ENCODE measurements at regions not wholly inside any gene's neighbourhood (a gene's known extent, or its start where the extent isn't known, plus 50 kb on each side); places are given as distances from the start of the nearest gene placed in this dataset.

DNA sequence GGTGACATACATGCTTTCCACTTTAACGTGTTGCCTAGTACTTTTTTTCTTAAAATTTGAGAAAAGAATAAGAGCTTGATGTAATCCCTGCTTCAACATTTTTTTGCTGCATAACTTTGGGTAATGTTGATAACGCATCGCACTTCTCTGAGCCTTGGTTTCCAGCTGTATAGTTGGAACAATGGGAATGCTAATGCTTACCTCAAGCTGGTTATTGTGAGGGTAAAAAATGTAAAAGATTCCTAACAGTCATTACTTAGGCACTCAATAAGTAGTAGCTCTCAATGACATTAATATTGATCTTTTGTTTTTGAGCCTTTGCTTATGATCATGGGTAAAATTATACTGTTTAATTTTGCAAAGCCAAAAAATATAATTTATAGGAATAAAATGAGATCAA is 683.3 kb upstream of the CXADR start:
- no peaks in the 10 kb centered on the region for H3K4me1 Mint-ChIP-seq (ENCODE audit: unreplicated experiment)
- no peaks in the 10 kb centered on the region for H3K36me3 Mint-ChIP-seq (ENCODE audit: low read depth, unreplicated experiment)
- no peaks in the 10 kb centered on the region for H3K27me3 Mint-ChIP-seq (ENCODE audit: unreplicated experiment)
- no peak for DNase-seq (ENCODE audit: low spot score)
- no peak overlapping the region for H3K4me3 Mint-ChIP-seq (ENCODE audit: unreplicated experiment)
- no peaks in the 10 kb centered on the region for H3K9me3 Mint-ChIP-seq (ENCODE audit: unreplicated experiment)
- no peak overlapping the region for H3K27ac Mint-ChIP-seq (ENCODE audit: unreplicated experiment)
- TF ChIP-seq, protein P1, sequence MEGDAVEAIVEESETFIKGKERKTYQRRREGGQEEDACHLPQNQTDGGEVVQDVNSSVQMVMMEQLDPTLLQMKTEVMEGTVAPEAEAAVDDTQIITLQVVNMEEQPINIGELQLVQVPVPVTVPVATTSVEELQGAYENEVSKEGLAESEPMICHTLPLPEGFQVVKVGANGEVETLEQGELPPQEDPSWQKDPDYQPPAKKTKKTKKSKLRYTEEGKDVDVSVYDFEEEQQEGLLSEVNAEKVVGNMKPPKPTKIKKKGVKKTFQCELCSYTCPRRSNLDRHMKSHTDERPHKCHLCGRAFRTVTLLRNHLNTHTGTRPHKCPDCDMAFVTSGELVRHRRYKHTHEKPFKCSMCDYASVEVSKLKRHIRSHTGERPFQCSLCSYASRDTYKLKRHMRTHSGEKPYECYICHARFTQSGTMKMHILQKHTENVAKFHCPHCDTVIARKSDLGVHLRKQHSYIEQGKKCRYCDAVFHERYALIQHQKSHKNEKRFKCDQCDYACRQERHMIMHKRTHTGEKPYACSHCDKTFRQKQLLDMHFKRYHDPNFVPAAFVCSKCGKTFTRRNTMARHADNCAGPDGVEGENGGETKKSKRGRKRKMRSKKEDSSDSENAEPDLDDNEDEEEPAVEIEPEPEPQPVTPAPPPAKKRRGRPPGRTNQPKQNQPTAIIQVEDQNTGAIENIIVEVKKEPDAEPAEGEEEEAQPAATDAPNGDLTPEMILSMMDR (IDR thresholded peaks at IDR 0.05; ENCODE audit: unreplicated experiment), result no peak

DNA sequence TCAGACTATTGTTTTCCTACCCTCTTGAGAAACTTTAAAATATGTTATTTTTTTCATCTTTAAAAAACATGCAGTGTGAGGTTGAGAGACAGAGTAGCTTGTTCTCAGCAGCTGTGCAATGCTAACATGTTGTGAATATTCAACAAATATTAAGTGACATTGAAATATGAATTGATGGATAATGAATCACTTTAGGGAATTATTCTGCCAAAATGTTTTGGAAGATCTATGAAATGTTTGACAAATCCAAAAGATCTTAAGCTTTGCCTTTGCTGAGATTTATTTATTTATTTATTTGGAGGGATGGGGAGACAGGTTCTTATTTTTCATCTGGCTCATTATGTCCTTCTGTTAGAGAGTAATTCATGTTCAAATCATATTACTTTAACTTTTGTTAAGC is 680.1 kb upstream of the CXADR start:
- H3K27ac Mint-ChIP-seq (ENCODE audit: unreplicated experiment), result no peak overlapping the region
- DNase-seq (ENCODE audit: low spot score), result no peak
- no peaks in the 10 kb centered on the region for H3K36me3 Mint-ChIP-seq (ENCODE audit: low read depth, unreplicated experiment)
- H3K27me3 Mint-ChIP-seq (ENCODE audit: unreplicated experiment), result no peaks in the 10 kb centered on the region
- no peaks in the 10 kb centered on the region for H3K9me3 Mint-ChIP-seq (ENCODE audit: unreplicated experiment)
- no peaks in the 10 kb centered on the region for H3K4me1 Mint-ChIP-seq (ENCODE audit: unreplicated experiment)
- no peak overlapping the region for H3K4me3 Mint-ChIP-seq (ENCODE audit: unreplicated experiment)
- TF ChIP-seq, protein P1 (IDR thresholded peaks at IDR 0.05; ENCODE audit: unreplicated experiment), result no peak

DNA sequence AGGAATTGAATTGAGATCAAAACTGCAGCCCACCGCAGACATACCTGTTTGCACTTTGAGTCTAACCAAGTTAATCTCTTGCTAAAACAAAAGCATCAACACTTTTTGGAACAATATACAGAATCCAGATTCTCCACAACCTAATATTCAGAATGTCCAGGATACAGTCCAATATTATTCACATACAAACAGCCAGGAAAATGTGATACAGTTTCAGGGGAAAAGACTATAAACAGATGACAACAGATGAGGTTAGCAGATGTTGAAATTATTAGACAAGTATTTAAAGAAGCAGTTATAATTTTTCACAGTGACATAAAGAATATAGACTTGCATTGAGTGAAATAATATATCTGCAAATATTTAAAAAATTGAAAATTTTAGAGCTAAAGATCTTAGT is 678.1 kb upstream of the CXADR start:
- H3K4me1 Mint-ChIP-seq (ENCODE audit: unreplicated experiment), result no peaks in the 10 kb centered on the region
- no peak overlapping the region for H3K4me3 Mint-ChIP-seq (ENCODE audit: unreplicated experiment)
- H3K27ac Mint-ChIP-seq (ENCODE audit: unreplicated experiment), result no peak overlapping the region
- H3K9me3 Mint-ChIP-seq (ENCODE audit: unreplicated experiment), result no peaks in the 10 kb centered on the region
- TF ChIP-seq, protein P1 (IDR thresholded peaks at IDR 0.05; ENCODE audit: unreplicated experiment), result no peak
- H3K27me3 Mint-ChIP-seq (ENCODE audit: unreplicated experiment), result no peaks in the 10 kb centered on the region
- no peaks in the 10 kb centered on the region for H3K36me3 Mint-ChIP-seq (ENCODE audit: low read depth, unreplicated experiment)
- no peak for DNase-seq (ENCODE audit: low spot score)

DNA sequence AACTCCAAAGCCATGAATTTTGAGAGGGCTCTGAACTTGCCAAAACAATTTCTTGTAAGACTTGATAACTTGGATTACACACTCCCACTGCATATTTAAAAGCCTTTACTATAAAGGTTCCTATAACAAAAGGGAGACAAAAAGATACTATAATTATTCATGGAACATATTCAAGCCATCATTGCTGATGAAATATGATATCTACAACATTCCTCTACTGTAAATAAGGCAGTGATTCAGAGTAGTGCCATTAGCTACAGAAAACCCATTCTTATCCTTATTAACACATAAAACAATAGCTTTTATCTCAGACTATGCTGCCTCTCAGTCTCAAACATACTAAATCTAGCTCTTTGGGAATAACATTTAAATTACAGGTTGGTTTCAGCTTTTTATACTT is 675.5 kb upstream of the CXADR start:
- H3K27me3 Mint-ChIP-seq (ENCODE audit: unreplicated experiment), result no peaks in the 10 kb centered on the region
- no peak for DNase-seq (ENCODE audit: low spot score)
- no peaks in the 10 kb centered on the region for H3K4me1 Mint-ChIP-seq (ENCODE audit: unreplicated experiment)
- no peak overlapping the region for H3K4me3 Mint-ChIP-seq (ENCODE audit: unreplicated experiment)
- H3K27ac Mint-ChIP-seq (ENCODE audit: unreplicated experiment), result no peak overlapping the region
- H3K36me3 Mint-ChIP-seq (ENCODE audit: low read depth, unreplicated experiment), result no peaks in the 10 kb centered on the region
- no peaks in the 10 kb centered on the region for H3K9me3 Mint-ChIP-seq (ENCODE audit: unreplicated experiment)
- TF ChIP-seq, protein P1 (IDR thresholded peaks at IDR 0.05; ENCODE audit: unreplicated experiment), result no peak

DNA sequence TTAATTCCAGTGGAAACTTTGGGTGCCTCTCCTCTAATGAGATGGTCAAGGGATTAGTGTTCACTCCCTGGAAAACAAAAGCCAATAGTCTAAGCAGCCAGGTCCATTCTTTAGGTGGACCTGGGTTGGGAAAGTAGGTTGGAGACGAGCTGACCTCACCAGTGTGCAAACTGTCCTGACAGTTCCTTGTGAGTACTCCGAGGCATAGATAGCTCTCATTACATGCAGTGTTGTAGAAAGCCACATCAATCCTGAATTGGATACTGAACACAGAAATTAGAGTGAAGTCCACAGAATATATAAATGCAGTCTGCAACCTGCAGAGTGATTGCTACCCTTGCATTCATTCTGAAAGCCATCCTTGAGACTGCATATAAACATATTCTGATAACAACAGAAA is 675.1 kb upstream of the CXADR start:
- TF ChIP-seq, protein P1 (IDR thresholded peaks at IDR 0.05; ENCODE audit: unreplicated experiment), result no peak
- H3K4me3 Mint-ChIP-seq (ENCODE audit: unreplicated experiment), result no peak overlapping the region
- DNase-seq (ENCODE audit: low spot score), result no peak
- no peaks in the 10 kb centered on the region for H3K36me3 Mint-ChIP-seq (ENCODE audit: low read depth, unreplicated experiment)
- H3K27ac Mint-ChIP-seq (ENCODE audit: unreplicated experiment), result no peak overlapping the region
- no peaks in the 10 kb centered on the region for H3K4me1 Mint-ChIP-seq (ENCODE audit: unreplicated experiment)
- no peaks in the 10 kb centered on the region for H3K27me3 Mint-ChIP-seq (ENCODE audit: unreplicated experiment)
- H3K9me3 Mint-ChIP-seq (ENCODE audit: unreplicated experiment), result no peaks in the 10 kb centered on the region
